ENCODE measurements at regions not wholly inside any gene's neighbourhood (a gene's known extent, or its start where the extent isn't known, plus 50 kb on each side); places are given as distances from the start of the nearest gene placed in this dataset.

DNA sequence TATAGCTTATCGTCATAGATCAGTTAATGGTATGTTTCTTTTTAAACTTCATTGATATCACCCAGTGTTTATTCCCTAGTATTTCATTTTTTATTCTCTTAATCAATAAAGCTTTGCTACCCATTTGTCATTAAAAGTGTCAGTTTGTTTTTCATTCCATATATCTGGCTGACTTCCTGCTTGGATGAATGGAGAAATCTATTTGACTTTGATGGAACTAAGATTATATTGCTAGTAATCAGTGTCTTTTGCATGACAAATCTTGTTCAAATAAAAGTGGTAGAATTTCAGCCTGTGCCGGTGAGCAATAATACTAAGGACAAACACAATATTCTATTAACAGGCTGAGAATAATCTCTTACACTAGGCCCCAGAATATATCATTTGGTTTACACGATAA is 203.3 kb downstream of the SEC23IP start:
- no peak for ATAC-seq
- intact Hi-C loops (cut with micrococcal nuclease; ENCODE audit: unreplicated experiment): no loop called here
- POLR2A ChIA-PET: no interaction called here
- H3K36me3 ChIP-seq (ENCODE audit: control insufficient read depth, insufficient read depth, low read length): no peaks in the 10 kb centered on the region
- in situ Hi-C loops (cut with HindIII; ENCODE audit: low pct_unique_long_range_greater_than_20kb, low sequenced_read_pairs): no loop called here
- CTCF ChIA-PET: no interaction called here
- peaks cover 5% of the 10 kb centered on the region; the same call in 1 of the 2 replicates for H3K4me1 ChIP-seq (ENCODE audit: control insufficient read depth, insufficient read depth, low read length)
- no peak overlapping the region for H3K4me3 ChIP-seq (ENCODE audit: low read depth in 2 of 2, low read length in 2 of 2)
- H3K27me3 ChIP-seq (ENCODE audit: control insufficient read depth, insufficient read depth, low read length): no peaks in the 10 kb centered on the region
- H3K9me3 ChIP-seq (ENCODE audit: control insufficient read depth, insufficient read depth, low read depth, low read length): no peaks in the 10 kb centered on the region
- TF ChIP-seq, protein P1, sequence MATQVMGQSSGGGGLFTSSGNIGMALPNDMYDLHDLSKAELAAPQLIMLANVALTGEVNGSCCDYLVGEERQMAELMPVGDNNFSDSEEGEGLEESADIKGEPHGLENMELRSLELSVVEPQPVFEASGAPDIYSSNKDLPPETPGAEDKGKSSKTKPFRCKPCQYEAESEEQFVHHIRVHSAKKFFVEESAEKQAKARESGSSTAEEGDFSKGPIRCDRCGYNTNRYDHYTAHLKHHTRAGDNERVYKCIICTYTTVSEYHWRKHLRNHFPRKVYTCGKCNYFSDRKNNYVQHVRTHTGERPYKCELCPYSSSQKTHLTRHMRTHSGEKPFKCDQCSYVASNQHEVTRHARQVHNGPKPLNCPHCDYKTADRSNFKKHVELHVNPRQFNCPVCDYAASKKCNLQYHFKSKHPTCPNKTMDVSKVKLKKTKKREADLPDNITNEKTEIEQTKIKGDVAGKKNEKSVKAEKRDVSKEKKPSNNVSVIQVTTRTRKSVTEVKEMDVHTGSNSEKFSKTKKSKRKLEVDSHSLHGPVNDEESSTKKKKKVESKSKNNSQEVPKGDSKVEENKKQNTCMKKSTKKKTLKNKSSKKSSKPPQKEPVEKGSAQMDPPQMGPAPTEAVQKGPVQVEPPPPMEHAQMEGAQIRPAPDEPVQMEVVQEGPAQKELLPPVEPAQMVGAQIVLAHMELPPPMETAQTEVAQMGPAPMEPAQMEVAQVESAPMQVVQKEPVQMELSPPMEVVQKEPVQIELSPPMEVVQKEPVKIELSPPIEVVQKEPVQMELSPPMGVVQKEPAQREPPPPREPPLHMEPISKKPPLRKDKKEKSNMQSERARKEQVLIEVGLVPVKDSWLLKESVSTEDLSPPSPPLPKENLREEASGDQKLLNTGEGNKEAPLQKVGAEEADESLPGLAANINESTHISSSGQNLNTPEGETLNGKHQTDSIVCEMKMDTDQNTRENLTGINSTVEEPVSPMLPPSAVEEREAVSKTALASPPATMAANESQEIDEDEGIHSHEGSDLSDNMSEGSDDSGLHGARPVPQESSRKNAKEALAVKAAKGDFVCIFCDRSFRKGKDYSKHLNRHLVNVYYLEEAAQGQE (IDR thresholded peaks at IDR 0.05; ENCODE audit: insufficient read depth in 1 of 2, low read depth in 2 of 2, low read length in 1 of 2): no peak
- TF ChIP-seq TCF7L2 (IDR thresholded peaks at IDR 0.05; ENCODE audit: low read depth, low read length): peak; percentile 88
- DNase-seq (ENCODE audit: low read depth, low spot score): no peak
- H3K27ac ChIP-seq (ENCODE audit: low read length): no peak overlapping the region
- BruUV-seq (replicated peaks): no TSS peak

DNA sequence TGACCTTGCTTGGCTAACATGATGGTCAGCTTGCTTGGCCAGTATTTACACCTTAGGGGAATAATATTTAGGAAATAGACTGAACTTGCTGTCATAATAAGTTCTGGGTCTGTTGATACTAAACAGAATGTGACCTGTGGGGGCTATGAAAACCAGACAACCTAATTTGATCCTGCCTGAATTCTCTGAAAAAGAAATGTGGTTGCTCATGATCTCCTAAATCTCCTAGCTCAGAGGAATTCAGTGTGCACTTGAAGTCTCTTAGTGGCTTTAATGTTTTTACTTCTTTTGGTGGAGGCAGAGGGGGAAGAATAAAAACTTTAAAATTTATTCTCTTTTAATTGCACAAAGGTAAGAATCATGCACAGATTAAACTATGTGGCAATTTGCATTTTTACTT is 205.2 kb downstream of the SEC23IP start:
- peak overlapping the region; percentile 62; the same call in 1 of the 2 replicates for H3K27ac ChIP-seq (ENCODE audit: low read length)
- TF ChIP-seq, protein P1 (IDR thresholded peaks at IDR 0.05; ENCODE audit: insufficient read depth in 1 of 2, low read depth in 2 of 2, low read length in 1 of 2): no peak
- no peak for TF ChIP-seq TCF7L2 (IDR thresholded peaks at IDR 0.05; ENCODE audit: low read depth, low read length)
- TF ChIP-seq, protein P2, sequence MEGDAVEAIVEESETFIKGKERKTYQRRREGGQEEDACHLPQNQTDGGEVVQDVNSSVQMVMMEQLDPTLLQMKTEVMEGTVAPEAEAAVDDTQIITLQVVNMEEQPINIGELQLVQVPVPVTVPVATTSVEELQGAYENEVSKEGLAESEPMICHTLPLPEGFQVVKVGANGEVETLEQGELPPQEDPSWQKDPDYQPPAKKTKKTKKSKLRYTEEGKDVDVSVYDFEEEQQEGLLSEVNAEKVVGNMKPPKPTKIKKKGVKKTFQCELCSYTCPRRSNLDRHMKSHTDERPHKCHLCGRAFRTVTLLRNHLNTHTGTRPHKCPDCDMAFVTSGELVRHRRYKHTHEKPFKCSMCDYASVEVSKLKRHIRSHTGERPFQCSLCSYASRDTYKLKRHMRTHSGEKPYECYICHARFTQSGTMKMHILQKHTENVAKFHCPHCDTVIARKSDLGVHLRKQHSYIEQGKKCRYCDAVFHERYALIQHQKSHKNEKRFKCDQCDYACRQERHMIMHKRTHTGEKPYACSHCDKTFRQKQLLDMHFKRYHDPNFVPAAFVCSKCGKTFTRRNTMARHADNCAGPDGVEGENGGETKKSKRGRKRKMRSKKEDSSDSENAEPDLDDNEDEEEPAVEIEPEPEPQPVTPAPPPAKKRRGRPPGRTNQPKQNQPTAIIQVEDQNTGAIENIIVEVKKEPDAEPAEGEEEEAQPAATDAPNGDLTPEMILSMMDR (IDR thresholded peaks at IDR 0.05): no peak
- TF ChIP-seq SIN3A (IDR thresholded peaks at IDR 0.05; ENCODE audit: borderline replicate concordance, insufficient read depth, low read depth, low read length): no peak
- TF ChIP-seq POLR2AphosphoS5 (IDR thresholded peaks at IDR 0.05; ENCODE audit: low read depth, low read length): no peak
- H3K27me3 ChIP-seq (ENCODE audit: control insufficient read depth, insufficient read depth, low read length): peaks cover 3% of the 10 kb centered on the region; the same call in 1 of the 2 replicates
- ChIA-PET POLR2A (no interaction called here), CTCF (no interaction called here)
- intact Hi-C loops (cut with micrococcal nuclease; ENCODE audit: unreplicated experiment) (no loop called here), in situ Hi-C loops (cut with HindIII; ENCODE audit: low pct_unique_long_range_greater_than_20kb, low sequenced_read_pairs) (no loop called here)
- no peak for ATAC-seq
- no peaks in the 10 kb centered on the region for H3K9me3 ChIP-seq (ENCODE audit: control insufficient read depth, insufficient read depth, low read depth, low read length)
- BruUV-seq (replicated peaks): no TSS peak
- peaks cover 5% of the 10 kb centered on the region; the same call in 1 of the 2 replicates for H3K4me1 ChIP-seq (ENCODE audit: control insufficient read depth, insufficient read depth, low read length)
- no peak overlapping the region for H3K4me3 ChIP-seq (ENCODE audit: low read depth in 2 of 2, low read length in 2 of 2)
- DNase-seq (ENCODE audit: low read depth, low spot score): no peak
- no peaks in the 10 kb centered on the region for H3K36me3 ChIP-seq (ENCODE audit: control insufficient read depth, insufficient read depth, low read length)
